ENCODE measurements at regions not wholly inside any gene's neighbourhood (a gene's known extent, or its start where the extent isn't known, plus 50 kb on each side); places are given as distances from the start of the nearest gene placed in this dataset.
"Not testable (repeated sequence)": the region's sequence is repeated elsewhere in the genome, so short reads cannot be mapped to it uniquely, and the experiment has no call there.

GRCh38 chr6:92404281-92404680 lies 1015.1 kb downstream of the EPHA7 start:
- no peak for DNase-seq (ENCODE audit: low read depth, low spot score)

GRCh38 chr6:92399911-92400310 lies 1019.4 kb downstream of the EPHA7 start:
- DNase-seq (ENCODE audit: low read depth, low spot score): no peak

DNA sequence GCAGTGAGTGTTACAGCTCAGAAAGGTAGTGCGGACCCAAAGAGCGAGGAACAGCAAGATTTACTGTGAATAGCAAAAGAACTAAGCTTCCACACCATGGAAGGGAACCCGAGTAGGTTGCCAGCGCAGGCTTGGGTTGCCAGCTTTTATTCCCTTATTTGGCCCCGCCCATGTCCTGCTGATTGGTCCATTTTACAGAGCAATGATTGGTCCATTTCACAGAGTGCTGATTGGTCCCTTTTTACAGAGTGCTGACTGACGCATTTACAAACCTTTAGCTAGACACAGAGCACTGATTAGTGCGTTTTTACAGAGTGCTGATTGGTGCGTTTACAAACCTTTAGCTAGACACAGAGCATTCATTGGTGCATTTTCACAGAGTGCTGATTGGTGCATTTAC lies 1030.7 kb downstream of the EPHA7 start:
- DNase-seq (ENCODE audit: low read depth, low spot score): not testable (repeated sequence)

DNA sequence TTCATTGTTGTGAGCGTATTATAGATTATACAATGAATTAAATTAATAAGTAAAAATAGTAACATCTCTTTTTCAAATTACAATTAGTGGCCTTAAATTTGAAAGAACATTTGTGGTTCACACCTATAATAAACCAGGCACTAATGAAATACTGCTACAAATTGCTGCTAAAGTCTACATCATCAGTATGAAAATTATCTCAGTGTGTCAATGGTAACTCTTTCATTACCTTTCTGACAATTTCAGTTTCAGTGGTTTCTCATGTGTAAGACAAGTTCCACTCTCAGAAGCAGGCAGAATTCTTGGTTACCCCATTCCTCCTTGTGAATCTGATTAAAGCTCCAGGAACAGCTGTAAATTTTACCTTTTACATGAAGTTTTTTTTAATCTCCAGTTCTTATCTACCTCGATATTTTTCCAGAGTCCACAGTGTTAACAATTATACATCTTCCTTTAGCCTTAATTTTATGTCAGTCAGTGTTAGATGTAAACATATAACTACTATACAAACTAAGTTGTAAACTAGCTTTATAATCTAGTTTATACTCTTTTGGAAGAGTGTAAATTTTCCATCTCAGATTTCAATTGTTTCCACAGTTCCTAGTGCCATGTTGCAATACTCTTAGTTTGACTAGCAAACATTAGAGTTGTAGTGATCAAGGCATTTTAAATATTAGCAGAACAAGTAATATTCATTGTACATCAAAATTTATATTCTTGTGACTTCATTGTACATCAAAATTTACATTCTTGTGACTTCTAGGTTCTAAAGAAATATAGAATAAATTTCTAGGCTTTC lies 1038.4 kb downstream of the EPHA7 start:
- DNase-seq (ENCODE audit: low read depth, low spot score): no peak

DNA sequence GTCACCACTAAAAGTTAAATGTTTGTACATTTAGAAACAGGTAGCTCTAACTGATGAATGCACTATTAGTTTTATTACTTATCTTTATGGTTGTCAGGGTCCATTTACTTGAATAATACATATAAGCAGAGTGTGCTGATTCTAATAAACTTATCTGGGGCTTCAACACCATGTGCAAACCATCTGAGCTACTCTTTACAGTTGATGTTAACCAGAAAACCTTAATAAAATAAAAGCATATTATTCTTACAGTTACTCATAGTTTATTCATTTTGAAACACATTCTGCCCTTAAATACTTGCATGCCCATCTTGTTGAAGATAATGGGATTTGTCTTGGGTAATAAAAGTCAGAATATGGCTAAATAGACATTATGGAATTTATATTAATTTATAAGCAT lies 1042.2 kb downstream of the EPHA7 start:
- no peak for DNase-seq (ENCODE audit: low read depth, low spot score)

GRCh38 chr6:92376691-92377090 lies 1042.7 kb downstream of the EPHA7 start:
- no peak for DNase-seq (ENCODE audit: low read depth, low spot score)

DNA sequence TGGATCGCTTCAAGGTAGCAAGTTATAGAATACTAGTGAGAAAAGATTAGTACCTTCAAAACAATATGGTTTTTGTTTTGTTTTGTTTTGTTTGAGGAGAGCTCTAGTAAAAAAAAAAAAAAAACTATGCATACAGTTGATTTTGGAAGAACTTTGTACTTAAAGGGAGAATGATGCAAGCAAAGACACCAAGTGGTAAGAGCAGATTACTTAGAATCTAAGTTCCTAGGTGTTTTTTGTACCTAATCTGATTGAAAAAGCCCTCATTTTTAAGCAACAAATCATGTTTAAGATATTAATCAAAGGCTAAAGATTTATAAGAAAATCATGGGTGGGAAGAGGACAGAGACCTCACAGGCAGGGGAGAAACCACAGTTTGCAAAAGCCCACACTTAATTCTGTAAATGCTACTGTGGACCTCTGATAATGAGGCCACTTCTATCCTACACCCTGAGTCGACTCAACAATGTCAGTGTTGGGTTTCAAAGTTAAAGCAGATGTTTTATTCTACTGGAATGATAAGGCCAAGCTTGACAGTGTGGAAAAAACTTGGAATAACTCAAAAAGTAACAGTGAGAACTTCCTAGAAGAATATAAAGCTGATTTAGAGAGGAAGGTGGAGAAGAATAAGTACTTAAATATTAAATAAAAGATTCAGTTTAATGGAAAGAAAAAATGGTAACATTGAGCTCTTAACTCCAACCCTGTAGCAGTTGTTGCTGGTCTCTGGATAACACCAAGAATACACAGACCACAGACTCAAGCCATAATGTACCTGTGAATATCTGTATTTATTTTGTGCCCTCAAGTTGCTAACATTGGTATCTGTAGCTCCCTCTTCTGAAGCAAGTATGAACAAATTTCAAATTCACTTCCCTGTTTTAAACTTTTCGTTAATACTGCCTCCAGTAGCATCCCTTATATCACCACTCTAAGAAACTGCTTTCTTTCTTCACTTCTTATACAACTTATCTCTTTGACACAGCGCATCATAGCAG lies 1047.8 kb downstream of the EPHA7 start:
- no peak for DNase-seq (ENCODE audit: low read depth, low spot score)

DNA sequence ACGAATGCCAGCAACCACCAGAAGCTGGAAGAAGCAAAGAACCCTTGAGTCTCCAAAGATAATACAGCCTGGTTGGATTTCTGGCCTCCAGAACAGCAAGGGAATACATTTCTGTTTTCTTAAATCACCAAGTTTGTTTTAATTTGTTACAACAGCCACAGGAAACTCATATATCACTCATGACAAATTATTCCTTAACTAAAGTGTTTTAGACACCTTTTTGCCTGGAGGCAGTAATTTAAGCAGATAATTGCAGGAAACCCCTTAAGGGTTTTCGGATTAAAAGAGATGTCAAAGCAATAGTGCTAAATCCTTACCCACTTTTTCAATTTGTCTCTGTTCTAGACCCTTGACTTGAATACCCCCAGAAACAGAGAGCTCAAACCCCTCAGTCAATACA lies 1050.0 kb downstream of the EPHA7 start:
- no peak for DNase-seq (ENCODE audit: low read depth, low spot score)

DNA sequence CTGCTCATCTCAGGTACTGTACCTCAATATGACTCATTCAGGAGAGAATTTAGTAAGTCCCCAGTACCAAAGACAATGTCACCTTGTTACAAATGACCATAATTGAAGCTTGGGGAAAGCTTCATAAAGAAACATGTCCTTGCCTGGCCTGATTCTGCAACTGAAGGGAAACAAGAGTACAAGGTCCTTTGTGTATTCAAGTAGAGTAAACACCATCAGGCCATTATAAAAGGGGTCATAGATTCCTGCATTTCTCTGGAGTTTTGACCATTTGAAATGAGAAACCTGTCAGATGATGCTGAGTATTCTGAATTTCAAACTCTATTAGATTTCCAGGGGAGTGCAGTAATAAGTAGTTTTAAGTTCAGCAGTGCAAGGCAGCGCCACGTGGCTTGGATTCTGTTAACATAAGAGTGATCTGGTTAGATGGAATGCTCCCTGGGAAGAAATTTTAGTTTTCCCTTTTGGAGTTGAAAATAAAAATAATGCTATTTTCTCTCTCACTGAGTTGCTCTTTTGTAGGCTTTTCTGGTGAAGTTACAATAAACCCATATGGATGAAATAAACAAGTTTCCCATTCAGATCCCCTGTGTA lies 1054.3 kb downstream of the EPHA7 start:
- no peak for DNase-seq (ENCODE audit: low read depth, low spot score)

GRCh38 chr6:92363111-92363510 lies 1056.2 kb downstream of the EPHA7 start:
- DNase-seq (ENCODE audit: low read depth, low spot score): no peak

GRCh38 chr6:92362404-92362803 lies 1057.0 kb downstream of the EPHA7 start:
- no peak for DNase-seq (ENCODE audit: low read depth, low spot score)

DNA sequence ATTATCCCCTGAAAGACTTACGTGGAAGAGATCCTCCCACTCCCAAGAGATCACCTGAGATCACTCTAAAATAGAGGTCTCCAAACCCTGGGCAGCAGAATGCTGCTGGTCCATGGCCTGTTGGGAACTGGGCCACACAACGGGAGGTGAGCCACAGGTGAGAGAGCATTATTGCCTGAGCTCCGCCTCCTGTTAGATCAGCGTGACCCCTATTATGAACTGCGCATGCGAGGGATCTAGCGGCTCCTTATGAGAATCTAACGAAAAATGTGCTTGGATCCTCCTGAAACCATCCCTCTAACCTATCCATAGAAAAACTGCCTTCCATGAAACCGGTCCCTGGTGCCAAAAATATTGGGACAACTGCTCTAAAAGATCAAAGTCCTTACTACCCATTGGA lies 1057.4 kb downstream of the EPHA7 start:
- no peak for DNase-seq (ENCODE audit: low read depth, low spot score)

DNA sequence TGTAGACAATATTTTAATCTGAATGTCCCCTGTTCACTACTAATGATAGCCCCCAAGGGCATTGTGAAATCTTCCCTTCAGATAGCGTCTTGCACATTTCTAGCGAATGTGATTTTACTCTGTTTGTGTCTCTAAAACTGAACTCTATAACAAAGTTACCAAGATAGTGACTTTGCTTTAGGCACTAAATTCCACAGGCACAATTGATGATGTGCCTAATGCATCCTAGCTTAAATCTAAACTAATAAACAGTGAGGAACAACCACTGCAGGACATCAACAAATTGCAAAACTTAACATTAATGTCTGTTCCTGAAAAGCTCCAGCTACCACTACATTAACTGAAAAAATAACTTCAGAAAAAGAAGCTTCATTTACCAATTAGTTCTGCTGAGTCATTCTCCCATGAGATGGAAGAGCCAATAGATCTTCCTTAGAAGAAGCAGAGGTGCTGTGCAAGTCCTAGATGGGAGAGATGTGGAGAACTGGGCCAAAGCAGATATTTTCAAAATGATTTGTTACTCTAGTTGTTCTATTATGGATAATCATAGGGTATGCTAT lies 1065.0 kb downstream of the EPHA7 start:
- no peak for DNase-seq (ENCODE audit: low read depth, low spot score)

DNA sequence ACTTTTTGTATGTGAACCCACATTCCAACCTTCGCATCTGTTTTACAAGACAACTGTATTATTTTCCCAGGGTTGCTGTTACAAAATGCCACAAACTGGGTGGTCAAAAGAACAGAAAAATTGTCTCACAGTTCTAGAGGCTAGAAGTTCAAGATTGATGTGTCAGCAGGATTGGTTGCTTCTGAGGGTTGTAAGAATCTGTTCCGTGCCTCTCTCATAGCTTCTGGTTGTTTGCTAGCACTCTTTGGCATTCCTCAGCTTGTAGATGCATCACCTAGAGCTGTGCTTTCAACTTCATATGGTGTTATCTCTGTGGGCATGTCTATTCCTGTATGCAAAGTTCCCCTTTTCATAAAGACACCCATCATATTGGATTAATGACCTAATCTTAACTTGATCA lies 1067.2 kb downstream of the EPHA7 start:
- no peak for DNase-seq (ENCODE audit: low read depth, low spot score)

DNA sequence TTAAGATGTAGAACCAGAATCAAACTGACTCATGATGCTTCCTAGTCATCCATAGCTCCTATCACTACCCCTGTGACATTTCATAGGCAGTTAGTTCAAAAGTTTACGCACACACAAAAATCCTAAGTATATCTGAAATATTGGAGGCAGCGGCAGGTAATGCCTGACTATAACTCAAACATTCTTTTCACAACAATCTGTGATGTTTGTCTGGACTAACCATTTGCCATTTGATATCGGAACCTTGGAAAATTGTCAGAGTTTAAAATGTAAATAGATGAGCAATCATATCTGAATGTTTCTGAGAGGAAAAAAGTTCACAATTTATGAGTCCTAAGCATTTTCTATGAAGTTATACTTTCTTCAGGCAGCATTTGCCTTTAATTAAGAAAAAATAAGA lies 1078.2 kb downstream of the EPHA7 start:
- no peak for DNase-seq (ENCODE audit: low read depth, low spot score)

GRCh38 chr6:92339936-92340640 lies 1079.3 kb downstream of the EPHA7 start:
- DNase-seq (ENCODE audit: low read depth, low spot score): no peak

DNA sequence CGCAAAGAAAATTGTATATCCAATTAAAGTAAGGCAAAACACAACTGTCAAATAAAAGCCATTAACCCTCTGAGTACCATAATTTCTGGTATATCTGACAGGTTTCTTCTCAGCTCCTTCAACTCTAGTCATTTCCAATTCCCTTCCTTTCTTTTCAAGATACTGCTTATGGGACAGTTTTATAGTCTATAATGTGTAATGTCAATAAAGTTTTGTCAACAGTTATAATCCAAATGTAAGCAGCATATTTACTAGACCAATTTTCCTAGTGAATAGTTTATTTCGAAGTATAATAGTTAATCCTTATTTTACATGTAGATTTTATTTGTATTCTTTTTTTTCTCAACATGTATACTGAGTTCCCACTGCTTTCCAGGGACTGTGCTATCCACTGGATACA lies 1081.8 kb downstream of the EPHA7 start:
- no peak for DNase-seq (ENCODE audit: low read depth, low spot score)

DNA sequence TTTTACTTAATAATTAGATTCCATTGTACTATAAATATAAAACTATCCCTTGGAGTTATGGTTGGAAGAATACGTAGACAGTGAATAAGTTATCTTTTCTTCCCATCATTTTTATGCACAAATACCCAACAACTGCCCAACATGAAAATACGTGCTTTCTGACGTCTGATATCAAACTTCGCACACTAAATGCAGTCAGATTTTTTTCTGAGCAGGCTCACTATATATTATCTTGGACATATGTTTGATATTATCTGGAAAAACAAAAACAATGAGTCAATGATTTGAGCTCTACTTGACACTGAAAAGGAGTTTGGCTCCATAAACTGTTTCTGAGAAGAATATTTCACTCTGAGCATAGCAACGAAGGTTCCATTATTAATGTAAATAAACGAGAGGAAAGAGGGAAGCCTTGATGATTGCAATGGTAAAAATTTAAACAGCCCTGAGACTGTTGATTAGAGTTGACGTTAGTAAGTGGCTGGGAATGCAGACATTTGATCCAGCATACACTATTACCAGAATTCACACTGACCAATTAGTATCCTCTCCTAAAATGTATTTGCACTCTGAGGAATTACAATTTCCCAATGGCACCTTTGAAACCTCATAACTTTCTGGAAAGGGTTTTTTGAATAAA lies 1090.0 kb downstream of the EPHA7 start:
- DNase-seq (ENCODE audit: low read depth, low spot score): no peak

GRCh38 chr6:92315312-92315711 lies 1104.0 kb downstream of the EPHA7 start:
- no peak for DNase-seq (ENCODE audit: low read depth, low spot score)

- no peak for DNase-seq (ENCODE audit: low read depth, low spot score)
Observed at GRCh38 chr6:92297101-92297500, 1122.3 kb downstream of the EPHA7 start.

DNA sequence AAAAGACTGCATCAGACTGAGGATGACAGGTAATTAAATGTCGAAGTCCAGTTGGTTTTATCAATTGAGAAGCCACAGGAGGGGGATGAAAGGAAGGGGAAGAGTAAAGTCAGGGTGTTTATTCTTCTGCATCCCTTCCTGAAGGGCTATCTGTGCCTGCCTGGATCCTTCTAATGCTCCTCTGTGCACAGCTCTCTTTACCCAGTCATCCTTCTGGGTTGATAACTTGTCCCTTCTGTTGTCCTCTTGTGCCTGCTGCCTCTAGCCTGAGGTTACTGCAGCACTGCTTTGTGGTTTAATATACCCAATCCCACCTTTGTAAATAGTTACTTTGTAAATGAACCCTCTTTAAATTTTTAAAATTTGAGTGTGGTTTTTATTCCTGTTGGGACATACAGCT lies 1127.3 kb downstream of the EPHA7 start:
- peak; percentile 1 for DNase-seq (ENCODE audit: low read depth, low spot score)

Measured in ELF-1 (cell line).